ENCODE measurements at regions not wholly inside any gene's neighbourhood (a gene's known extent, or its start where the extent isn't known, plus 50 kb on each side); places are given as distances from the start of the nearest gene placed in this dataset.
"Not testable (repeated sequence)": the region's sequence is repeated elsewhere in the genome, so short reads cannot be mapped to it uniquely, and the experiment has no call there.

GRCh38 chr11:129503646-129504045, 128.0 kb downstream of the BARX2 start:
- DNase-seq (ENCODE audit: extremely low spot score, insufficient read length, low read depth) (no peak), FAIRE-seq (no peak)

- no peak for DNase-seq (ENCODE audit: extremely low spot score, insufficient read length, low read depth)
- FAIRE-seq = no peak
These were observed 129.6 kb downstream of the BARX2 start for GRCh38 chr11:129505266-129505665.

- DNase-seq (ENCODE audit: extremely low spot score, insufficient read length, low read depth) (no peak), FAIRE-seq (no peak)
These were observed 132.5 kb downstream of the BARX2 start for GRCh38 chr11:129508163-129508562.

- FAIRE-seq (no peak), DNase-seq (ENCODE audit: extremely low spot score, insufficient read length, low read depth) (no peak)
These were observed 152.6 kb downstream of the BARX2 start for GRCh38 chr11:129528296-129528695.

GRCh38 chr11:129530154-129530895, 154.7 kb downstream of the BARX2 start:
- DNase-seq (ENCODE audit: extremely low spot score, insufficient read length, low read depth) (no peak), FAIRE-seq (no peak)

- no peak for FAIRE-seq
- no peak for DNase-seq (ENCODE audit: extremely low spot score, insufficient read length, low read depth)
These were observed 157.7 kb downstream of the BARX2 start for GRCh38 chr11:129533395-129533794.

- DNase-seq (ENCODE audit: extremely low spot score, insufficient read length, low read depth) = no peak
- FAIRE-seq = no peak
These were observed 160.7 kb downstream of the BARX2 start for GRCh38 chr11:129536338-129536737.

GRCh38 chr11:129538323-129538722, 162.7 kb downstream of the BARX2 start:
- FAIRE-seq = no peak
- DNase-seq (ENCODE audit: extremely low spot score, insufficient read length, low read depth) = no peak

GRCh38 chr11:129543515-129544290, 168.1 kb downstream of the BARX2 start:
- DNase-seq (ENCODE audit: extremely low spot score, insufficient read length, low read depth) (no peak), FAIRE-seq (no peak)

GRCh38 chr11:129544691-129545090, 169.0 kb downstream of the BARX2 start:
- no peak for DNase-seq (ENCODE audit: extremely low spot score, insufficient read length, low read depth)
- no peak for FAIRE-seq

- FAIRE-seq (no peak), DNase-seq (ENCODE audit: extremely low spot score, insufficient read length, low read depth) (no peak)
These were observed 170.6 kb downstream of the BARX2 start for GRCh38 chr11:129546266-129546665.

GRCh38 chr11:129557421-129557820, 181.8 kb downstream of the BARX2 start:
- FAIRE-seq (no peak), DNase-seq (ENCODE audit: extremely low spot score, insufficient read length, low read depth) (no peak)

- no peak for DNase-seq (ENCODE audit: extremely low spot score, insufficient read length, low read depth)
- no peak for FAIRE-seq
These were observed 193.4 kb downstream of the BARX2 start for GRCh38 chr11:129569007-129569406.

- not testable (repeated sequence) for DNase-seq (ENCODE audit: extremely low spot score, insufficient read length, low read depth); FAIRE-seq
These were observed 197.0 kb downstream of the BARX2 start for GRCh38 chr11:129572667-129573066.

GRCh38 chr11:129573161-129573560, 197.5 kb downstream of the BARX2 start:
- FAIRE-seq (no peak), DNase-seq (ENCODE audit: extremely low spot score, insufficient read length, low read depth) (no peak)

GRCh38 chr11:129574431-129574830, 198.8 kb downstream of the BARX2 start:
- DNase-seq (ENCODE audit: extremely low spot score, insufficient read length, low read depth) (no peak), FAIRE-seq (no peak)

GRCh38 chr11:129576652-129577051, 201.0 kb downstream of the BARX2 start:
- no peak for FAIRE-seq
- DNase-seq (ENCODE audit: extremely low spot score, insufficient read length, low read depth) = no peak

GRCh38 chr11:129578006-129578405, 202.4 kb downstream of the BARX2 start:
- FAIRE-seq = no peak

GRCh38 chr11:129580278-129580677, 204.6 kb downstream of the BARX2 start:
- FAIRE-seq = no peak
- no peak for DNase-seq (ENCODE audit: extremely low spot score, insufficient read length, low read depth)

More at GRCh38 chr11:129578006-129578405, 202.4 kb downstream of the BARX2 start:
- no peak for DNase-seq (ENCODE audit: extremely low spot score, insufficient read length, low read depth)

- DNase-seq (ENCODE audit: extremely low spot score, insufficient read length, low read depth) (no peak), FAIRE-seq (no peak)
These were observed 208.7 kb downstream of the BARX2 start for GRCh38 chr11:129584316-129584715.

GRCh38 chr11:129589190-129589860, 213.7 kb downstream of the BARX2 start:
- no peak for FAIRE-seq
- DNase-seq (ENCODE audit: extremely low spot score, insufficient read length, low read depth) = no peak
